ENCODE measurements at regions not wholly inside any gene's neighbourhood (a gene's known extent, or its start where the extent isn't known, plus 50 kb on each side); places are given as distances from the start of the nearest gene placed in this dataset.
"Not testable (repeated sequence)": the region's sequence is repeated elsewhere in the genome, so short reads cannot be mapped to it uniquely, and the experiment has no call there.

GRCh38 chr10:117457071-117457810 is 82.0 kb upstream of the PDZD8 start:
- no peaks in the 10 kb centered on the region for H3K27me3 ChIP-seq
- TF ChIP-seq CTCF (IDR thresholded peaks at IDR 0.05) = no peak
- H3K36me3 ChIP-seq = no peaks in the 10 kb centered on the region
- no peak for DNase-seq (ENCODE audit: low spot score)
- no peaks in the 10 kb centered on the region for H3K4me1 ChIP-seq
- H3K4me3 ChIP-seq = no peak overlapping the region
- H3K9me3 ChIP-seq = no peaks in the 10 kb centered on the region
- no peak overlapping the region for H3K27ac ChIP-seq

GRCh38 chr10:117455346-117455745 is 80.1 kb upstream of the PDZD8 start:
- H3K4me3 ChIP-seq = no peak overlapping the region
- no peaks in the 10 kb centered on the region for H3K36me3 ChIP-seq
- H3K4me1 ChIP-seq = no peaks in the 10 kb centered on the region
- no peak for TF ChIP-seq CTCF (IDR thresholded peaks at IDR 0.05)
- no peaks in the 10 kb centered on the region for H3K27me3 ChIP-seq
- H3K27ac ChIP-seq = no peak overlapping the region
- DNase-seq (ENCODE audit: low spot score) = no peak
- H3K9me3 ChIP-seq = no peaks in the 10 kb centered on the region

GRCh38 chr10:117454502-117454901 is 79.3 kb upstream of the PDZD8 start:
- no peaks in the 10 kb centered on the region for H3K36me3 ChIP-seq
- no peak for TF ChIP-seq CTCF (IDR thresholded peaks at IDR 0.05)
- no peak for DNase-seq (ENCODE audit: low spot score)
- H3K9me3 ChIP-seq = no peaks in the 10 kb centered on the region
- no peak overlapping the region for H3K27ac ChIP-seq
- no peaks in the 10 kb centered on the region for H3K27me3 ChIP-seq
- H3K4me3 ChIP-seq = no peak overlapping the region
- H3K4me1 ChIP-seq = no peaks in the 10 kb centered on the region

GRCh38 chr10:117453484-117453883 is 78.2 kb upstream of the PDZD8 start:
- not testable (repeated sequence) for H3K4me3 ChIP-seq, H3K27me3 ChIP-seq

GRCh38 chr10:117450940-117451339 is 75.7 kb upstream of the PDZD8 start:
- Histone ChIP-seq H3K36me3 (no peaks in the 10 kb centered on the region), H3K4me1 (no peaks in the 10 kb centered on the region), H3K4me3 (no peak overlapping the region), H3K27me3 (no peaks in the 10 kb centered on the region), H3K27ac (no peak overlapping the region), H3K9me3 (no peaks in the 10 kb centered on the region)
- no peak for TF ChIP-seq CTCF (IDR thresholded peaks at IDR 0.05)
- no peak for DNase-seq (ENCODE audit: low spot score)

More at GRCh38 chr10:117453484-117453883, 78.2 kb upstream of the PDZD8 start:
- H3K4me1 ChIP-seq; H3K36me3 ChIP-seq; H3K9me3 ChIP-seq; H3K27ac ChIP-seq; DNase-seq (ENCODE audit: low spot score): not testable (repeated sequence)

- TF ChIP-seq CTCF (IDR thresholded peaks at IDR 0.05) = no peak
- Histone ChIP-seq H3K9me3 (no peaks in the 10 kb centered on the region), H3K4me3 (no peak overlapping the region), H3K4me1 (no peaks in the 10 kb centered on the region), H3K27ac (no peak overlapping the region), H3K27me3 (no peaks in the 10 kb centered on the region), H3K36me3 (no peaks in the 10 kb centered on the region)
- DNase-seq (ENCODE audit: low spot score) = no peak
Measured at GRCh38 chr10:117449636-117450035, 74.4 kb upstream of the PDZD8 start.
